Suppressor macrophage treated with lipopolysaccharide for 1 hour (primary cell): ENCODE measurements at regions not wholly inside any gene's neighbourhood (a gene's known extent, or its start where the extent isn't known, plus 50 kb on each side); places are given as distances from the start of the nearest gene placed in this dataset.
"Not testable (repeated sequence)": the region's sequence is repeated elsewhere in the genome, so short reads cannot be mapped to it uniquely, and the experiment has no call there.

ENCODE experiments used
- DNase-seq, 3 donors: peaks; one replicate each; pipeline ENCODE4 v3.0.0-alpha.2; 2020 to 2022

DNA sequence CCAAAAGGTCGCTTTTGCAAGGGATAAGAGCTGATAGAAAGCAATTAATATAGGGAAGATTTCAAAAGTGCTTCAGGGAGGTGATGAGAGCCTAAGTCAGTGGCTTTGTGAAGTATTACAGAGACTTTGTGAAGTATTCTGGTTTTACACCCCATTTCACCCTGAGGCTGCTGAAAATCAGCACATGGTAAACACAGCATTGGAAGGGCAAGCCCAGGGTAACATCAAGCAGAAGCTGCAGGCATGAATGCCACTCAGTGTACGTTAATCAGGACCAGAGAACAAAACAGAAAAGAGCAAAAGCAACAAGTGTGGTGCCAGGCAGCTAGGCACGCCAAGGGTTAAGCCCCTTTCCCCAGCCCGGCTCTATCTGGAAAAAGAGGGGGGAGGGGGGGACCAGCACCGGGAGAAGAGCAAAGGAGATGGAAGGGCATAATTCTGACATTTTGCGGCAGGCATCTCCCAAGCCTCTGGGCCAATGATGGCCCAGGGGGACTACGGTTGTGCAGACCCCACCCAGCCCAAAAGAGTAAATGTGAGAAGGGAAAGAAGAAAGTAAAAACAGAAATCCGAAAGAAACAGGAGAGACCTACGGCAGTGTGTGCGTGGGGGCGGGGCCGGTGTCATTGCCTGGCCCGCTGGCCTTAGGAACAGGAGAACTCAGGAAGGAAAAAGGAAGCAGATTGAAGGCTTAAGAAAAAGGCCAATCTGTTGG is 58.9 kb downstream of the DHRS2 start:
- DNase-seq = peak; percentile 36 to 53 (median 40)

DNA sequence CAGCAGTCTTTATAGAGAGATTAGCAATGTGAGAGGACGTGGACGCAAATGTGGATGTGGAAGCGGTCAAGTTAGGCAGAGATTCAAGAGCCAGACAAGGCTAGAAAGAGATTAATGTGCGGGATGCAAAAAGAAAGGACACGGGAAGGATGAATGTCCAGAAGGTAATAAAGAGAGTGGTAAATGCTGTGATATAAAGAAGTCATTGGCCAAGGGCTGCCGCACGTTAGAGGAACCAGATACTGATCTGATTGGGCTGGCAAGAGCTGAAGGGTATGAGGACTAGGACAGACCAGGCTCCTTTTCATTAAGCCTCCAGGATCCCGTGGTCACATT is 59.5 kb downstream of the DHRS2 start:
- DNase-seq = peak in 1 of 3 donors; percentile 10

DNA sequence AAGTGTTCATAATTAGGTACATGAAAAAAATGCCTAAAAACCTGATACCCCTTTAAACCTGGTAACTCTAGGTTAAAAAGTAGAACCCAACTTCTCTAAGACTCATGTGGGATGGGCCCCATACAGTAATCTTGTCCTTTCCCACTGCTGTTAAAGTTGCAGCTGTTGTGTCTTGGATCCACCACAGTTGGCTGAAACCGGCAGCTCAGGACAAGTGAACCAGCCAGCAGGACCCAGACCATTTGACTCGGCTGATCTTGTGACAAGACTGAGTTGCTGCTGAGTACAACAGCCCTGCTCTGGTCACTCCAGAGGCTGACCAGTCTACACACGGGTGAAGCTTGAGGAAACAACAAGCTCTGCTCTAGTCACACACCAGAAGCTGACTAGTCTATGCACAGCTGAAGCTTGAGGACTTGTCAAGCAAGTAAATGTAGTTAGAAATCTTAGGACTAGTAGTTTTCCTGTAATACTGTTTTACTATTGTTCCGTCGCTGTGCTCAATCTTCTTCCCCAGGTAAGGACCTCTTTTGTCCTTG is 60.6 kb downstream of the DHRS2 start:
- DNase-seq = no peak

DNA sequence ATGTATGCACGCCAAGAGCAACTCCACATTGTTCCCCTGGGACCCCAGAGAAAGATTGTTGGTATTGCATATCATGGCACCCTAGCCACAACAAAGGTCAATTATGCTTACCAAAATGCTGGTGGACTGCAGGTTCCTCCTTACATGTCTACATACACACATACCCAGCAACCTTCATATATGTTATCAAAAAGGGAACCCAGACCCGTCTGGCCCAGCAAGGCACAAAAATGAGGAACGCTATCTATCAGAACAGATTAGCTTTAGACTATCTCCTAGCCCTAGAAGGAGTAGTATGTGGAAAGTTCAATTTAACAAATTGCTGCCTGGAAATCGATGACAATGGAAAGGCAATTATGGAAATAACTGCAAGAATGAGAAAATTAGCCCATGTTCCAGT is 61.5 kb downstream of the DHRS2 start:
- no peak for DNase-seq

DNA sequence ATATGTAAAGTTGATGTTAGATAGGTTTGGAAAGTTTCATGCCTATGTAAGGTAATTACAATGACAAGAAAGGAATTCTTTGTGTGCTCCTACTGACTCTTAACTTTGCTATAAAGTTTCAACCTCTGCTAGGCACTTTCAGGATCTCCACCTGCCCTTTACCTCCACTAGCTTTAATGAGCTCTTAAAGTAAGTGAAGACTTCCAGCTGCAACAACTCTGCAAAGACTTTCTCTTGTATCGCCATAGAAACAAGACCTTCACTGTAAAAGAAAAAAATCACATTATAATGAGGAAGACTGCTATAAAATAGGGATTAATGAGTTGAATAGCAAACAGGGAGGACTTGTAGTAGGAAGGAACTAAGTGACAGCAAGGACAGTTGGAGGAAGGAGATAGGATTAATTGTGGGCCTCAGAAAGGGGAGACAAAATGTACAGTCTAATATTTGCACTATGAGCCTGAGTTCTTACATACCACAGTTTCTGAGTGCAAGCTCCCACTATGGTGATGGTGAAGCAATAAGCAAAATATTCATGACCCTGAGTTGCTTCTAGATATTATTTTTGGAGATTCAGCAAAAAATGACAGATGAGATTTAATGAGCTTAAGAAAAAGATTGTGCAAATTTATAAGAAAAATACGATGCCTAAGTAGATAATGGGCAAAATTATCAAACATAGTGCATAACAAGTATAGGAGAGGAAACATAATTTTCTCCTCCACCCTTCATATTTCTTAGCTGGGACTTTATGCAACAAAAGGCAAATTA is 66.7 kb downstream of the DHRS2 start:
- DNase-seq = no peak

DNA sequence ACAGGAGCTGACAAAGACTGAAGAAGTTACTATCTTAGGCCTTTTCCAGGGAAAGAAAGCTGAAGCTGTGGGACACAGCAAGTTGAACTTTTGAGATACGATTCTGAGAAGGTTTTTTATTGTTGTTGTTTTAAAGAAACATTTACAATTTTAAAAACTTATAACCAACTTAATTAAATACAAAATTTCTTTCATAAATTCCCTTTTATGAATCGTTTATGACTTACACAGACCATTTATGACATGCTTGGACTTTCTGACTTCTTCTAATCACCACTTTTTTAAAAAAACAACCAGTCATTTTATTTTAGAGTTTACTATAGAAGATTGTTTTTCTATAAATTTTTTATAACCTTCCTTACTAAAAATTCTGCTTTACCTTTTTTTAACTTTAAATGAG is 68.7 kb downstream of the DHRS2 start:
- no peak for DNase-seq

DNA sequence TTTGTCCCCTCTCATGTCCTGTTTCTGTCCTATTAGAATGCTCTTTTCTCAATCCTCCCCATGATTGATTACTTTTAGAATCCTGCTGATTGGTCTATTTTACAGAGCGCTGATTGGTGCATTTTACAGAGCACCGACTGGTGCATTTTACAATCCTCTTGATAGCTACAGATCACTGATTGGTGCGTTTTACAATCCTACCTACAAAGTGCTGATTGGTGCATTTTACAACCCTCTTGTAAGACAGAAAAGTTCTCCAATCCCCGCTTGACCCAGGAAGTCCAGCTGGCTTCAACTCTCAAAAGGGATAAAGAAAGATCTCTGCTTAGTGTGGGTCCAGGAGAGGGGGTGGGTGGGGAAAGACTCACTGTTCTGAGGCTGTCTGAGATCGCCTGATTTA is 71.3 kb downstream of the DHRS2 start:
- no peak for DNase-seq

DNA sequence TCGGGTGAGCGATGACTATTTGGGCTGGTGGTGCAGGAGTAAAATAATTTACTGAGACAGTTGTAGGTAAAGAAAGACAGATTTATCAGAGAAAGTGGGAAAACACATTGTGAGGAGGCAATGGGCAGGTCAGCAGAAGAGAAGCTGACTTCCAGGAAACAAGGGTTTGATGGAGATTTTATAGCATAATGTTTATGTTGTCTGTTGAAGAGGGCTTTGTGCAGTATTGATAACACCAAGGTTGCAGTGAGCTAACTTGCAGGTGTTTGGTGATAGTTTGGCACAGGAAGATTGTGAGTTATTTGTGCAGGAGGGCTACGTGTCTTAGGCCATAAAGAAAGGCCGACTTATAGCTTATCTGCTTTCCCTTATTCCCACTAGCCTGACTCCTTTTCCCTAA is 72.2 kb downstream of the DHRS2 start:
- DNase-seq = no peak

DNA sequence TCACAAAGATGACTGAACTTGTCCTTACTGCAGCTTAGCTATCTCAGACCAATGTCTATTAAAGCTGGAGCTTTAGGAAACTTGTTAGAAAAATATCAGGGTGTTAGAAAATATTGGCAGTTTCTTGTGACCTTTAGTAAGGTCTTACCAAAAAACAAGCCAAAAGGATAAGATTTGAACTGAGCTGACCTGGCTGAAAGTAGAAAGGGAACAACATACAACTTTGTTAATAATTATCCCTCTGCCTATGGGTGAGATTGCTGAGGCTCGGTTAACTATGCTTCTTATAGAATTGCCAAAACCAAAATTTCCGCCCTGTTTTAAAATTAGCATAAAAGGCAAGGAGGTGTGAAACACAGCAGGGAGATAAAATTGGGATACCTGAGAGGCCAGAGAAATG is 73.8 kb downstream of the DHRS2 start:
- DNase-seq = no peak

DNA sequence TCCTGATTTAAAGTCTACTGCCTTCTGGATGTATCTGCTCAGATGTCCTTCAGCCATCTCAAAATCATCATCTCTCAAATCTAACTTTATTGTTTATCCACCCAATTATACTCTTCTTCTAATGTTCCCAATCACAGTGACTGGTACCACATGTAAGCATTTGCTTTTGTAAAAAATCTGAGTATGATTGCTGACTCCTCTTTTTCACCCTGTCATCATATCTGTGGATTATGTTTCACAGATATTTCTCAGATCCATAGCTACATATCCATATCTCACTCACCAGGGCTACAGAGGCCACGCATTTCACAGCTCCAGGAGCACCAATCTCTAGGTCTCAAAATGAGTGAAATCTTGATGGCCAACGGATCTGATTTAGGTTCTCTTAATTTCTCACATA is 76.1 kb downstream of the DHRS2 start:
- DNase-seq = no peak

DNA sequence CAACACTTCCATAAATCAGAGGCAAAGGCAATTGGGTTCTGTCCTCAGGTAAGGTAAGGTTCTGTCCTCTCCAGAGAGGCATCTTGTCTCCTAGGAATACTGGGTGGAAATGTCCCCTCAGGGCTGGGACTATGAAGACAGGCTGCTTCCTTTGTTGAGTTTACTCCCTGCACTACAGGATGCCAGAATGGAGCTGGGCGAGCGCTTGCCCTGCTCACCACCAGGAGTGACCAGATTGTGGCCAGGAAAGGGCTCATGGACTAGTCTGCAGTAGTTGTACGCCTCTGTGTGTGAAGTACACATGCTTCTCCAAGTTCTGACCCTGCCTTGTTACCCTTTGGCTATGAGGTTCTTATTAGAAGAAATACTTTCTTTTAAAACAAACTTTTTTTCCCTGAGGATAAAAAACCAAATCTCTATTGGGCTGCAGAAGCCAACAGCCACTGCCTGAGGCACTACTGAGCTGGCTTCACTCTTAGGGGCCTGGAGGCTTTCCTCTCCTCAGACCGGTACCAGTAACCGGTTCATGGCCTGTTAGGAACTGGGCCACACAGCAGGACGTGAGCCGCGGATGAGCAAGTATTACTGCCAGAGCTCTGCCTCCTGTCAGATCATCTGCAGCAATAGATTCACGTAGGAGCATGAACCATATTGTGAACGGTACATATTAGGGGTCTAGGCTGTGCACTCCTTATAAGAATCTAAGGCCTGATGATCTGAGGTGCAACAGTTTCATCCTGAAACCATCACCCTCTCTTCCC is 83.2 kb downstream of the DHRS2 start:
- DNase-seq = no peak

DNA sequence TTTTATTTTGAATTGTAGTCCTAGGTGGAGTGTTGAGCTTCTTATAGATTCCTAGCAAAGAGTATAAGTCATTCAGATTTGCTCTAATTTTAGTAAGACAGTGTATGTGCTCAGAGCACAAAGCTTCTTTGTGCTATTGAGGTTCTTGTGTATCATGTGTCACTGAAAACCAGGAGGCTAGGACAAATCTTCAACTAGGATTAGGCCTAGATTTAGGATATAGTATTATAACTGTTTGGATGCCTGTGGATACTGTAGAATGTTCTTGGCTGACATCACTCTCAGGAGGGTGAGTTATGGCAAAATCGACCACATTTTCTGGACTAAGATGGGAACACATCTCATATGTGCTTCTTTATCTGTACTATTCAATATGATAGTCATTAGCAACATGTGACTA is 86.5 kb downstream of the DHRS2 start:
- DNase-seq = no peak

DNA sequence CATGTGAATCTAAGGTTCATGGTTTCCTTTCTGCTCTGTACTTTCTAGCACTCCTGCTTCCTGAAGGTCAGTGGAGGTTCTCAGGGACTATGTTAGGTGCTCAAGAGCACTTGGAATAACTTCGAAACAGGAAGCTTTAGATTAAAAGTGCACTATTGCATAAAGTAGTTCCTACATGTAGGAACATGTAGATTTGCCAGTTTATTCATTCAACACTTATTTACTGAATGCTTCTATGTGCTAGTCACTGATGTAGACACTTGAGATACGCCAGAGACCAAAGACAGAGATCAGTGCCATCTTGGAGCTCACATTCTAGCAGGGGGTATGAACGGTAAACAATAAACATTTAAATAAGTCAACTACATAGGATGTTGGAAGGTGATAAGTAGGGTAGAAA is 87.7 kb downstream of the DHRS2 start:
- no peak for DNase-seq

DNA sequence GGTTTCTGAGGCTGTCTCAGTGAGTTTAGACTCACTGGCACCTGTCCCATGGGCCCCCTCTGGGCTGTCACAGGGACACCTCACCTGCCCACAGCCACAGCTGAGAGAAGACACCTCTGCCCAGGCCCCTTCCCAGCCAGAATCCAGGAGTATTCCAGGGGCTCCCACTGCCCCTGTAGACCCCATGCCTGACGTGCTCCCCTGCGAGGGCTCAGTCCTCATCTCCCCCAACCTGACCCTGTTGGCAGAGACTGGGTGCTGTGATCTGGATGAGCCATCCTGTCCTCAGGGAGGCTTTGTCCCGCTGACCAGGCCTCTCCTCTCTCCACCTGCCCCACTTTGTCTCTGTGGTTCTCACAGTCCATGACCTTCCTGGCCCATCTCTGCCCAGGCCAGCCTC is 89.4 kb downstream of the DHRS2 start:
- DNase-seq = no peak

DNA sequence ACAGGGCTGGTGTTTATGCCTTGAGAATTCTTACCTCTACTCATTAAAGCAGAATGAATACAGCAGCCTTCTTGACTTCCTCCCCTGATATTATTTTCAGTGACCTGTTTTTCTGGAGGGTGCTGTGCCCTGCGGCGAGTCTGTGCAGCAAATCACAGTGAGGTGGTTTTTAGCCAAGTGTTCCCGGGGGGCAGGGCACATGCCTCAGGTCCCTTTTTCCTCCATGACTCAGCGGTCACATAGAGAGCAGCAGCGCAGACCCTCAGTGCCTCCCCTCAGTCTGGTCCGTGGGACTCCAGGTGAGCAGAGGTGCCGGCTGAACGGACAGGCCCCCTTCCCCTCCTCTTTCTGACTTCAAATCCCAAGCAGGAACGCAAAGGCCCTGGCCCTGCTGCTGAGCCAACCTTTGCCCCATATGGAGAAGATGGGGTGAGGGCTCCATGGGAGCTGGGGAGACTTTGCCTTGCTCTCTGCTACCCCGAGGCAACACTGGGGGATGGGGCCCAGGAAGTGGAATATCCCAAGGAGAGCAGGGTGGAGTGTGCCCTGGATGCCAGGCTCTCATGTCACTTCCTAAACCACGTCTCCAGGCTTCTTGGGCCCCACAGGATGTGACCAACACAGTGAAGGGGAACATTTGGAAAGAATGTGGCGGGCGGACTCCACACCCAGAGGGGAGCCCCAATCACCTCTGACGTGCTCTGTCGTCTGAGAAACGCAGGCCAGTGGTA is 90.0 kb downstream of the DHRS2 start:
- DNase-seq = no peak

DNA sequence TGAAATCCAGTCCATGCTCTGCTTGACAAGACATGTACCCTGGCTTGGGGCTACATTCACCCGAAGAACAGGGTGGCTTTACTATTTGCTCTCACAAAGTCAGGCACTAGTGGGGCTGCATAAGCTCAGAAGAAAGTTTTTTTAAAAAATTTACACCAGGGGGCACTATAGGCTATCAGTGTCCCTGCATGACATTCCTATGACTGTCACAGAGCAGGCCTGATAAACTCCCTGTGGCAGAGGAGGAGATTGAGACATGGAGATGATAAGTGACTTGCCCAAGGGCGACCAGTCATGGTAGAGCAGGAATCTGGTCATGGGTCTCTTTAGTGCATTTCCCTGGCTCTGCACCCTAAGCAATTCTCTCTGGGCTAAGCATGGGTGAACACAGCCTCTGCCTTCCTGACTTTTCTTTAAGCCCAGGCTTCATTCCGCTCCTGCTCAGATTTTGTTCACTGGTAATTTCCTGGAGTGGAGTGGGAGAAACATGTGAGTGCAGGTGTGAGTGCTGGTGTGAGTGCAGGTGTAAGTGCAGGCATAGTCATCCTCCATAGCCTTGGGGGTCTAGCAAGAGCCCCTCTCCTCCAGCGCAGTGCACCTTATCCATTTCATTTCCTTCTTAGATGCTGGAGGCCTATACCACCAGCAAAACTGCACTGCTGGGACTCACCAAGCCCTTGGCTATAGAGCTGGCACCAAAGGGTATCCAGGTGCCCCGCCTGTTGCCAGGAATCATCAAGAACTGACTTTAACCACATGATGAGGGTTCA is 91.6 kb downstream of the DHRS2 start:
- DNase-seq = peak; percentile 60 to 77 (median 65)

DNA sequence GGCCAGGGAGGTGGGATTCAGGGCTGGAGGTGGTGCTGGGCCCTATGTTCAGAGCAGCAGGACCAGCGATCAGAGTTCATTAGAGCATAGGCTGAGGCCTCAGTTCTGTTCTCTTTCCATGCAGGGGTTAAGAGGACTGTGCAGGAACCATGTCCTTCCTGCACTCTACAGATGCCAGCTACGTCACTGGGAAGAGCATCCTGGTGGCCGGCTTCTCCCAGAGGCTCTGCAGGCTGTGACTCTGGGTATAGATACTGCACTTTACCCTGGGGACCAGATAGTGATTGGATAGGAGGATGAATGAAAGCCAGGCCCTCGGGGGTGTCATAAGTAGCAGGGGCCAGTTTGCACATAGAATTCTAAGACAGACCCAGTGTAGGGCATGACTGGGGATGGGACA is 92.6 kb downstream of the DHRS2 start:
- DNase-seq = no peak

DNA sequence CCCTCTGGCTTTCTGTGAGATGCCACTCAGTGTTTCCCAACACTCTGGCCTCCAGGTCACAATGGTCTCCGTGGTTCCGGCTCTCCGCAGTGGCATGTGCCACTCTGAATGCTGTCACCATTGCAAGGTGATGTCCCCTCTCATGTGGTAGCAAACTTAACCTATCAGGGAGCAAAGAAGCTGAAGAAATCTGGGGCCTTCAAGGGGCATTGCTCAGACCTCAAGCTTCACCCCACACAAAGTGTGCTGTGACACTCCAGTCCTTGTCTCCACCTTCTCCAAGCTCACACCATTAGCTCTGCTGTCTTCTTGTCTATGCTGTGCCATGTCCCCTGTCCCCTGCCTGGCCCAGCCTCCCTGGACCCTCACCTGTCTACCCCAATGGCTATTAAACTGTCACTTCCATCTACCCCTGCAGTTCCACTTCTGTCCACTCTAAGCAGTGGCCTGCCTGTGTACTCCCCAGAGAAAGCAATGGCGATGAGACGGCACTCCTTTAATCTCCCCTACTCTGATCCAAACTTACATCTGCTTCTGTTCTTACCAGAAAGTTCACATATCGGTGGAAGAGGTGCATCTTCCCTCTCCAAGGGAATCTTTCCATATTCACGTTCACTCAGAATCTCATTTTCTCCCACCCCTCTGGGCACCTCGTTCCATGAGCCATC is 93.7 kb downstream of the DHRS2 start:
- DNase-seq = no peak

DNA sequence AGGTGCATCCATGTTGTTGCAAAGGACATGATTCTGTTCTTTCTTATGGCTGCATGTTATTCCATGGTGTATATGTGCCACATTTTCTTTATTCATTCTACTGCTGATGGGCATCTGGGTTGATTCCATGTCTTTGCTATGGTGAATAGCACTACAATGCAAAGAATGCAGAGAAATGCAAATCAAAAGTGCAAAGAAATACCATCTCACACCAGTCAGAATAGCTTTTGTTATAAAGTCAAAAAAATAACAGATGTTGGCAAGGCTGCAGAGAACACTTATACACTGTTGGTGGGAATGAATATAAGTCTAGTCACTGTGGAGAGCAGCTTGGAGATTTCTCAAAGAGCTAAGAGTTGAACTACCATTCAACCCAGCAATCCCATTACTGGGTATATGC is 99.2 kb downstream of the DHRS2 start:
- no peak for DNase-seq

DNA sequence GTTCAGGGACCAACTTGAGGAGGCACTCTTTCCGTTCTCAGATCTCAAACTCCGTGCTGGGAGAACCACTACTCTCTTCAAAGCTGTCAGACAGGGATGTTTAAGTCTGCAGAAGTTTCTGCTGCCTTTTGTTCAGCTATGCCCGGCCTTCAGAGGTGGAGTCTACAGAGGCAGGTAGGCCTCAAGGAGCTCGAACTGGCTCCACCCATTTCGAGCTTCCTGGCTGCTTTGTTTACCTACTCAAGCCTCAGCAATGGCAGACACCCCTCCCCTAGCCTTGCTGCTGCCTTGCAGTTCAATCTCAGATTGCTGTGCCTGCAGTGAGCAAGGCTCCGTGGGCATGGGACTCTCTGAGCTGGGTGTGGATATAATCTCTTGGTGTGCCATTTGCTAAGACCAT is 108.2 kb downstream of the DHRS2 start:
- not testable (repeated sequence) for DNase-seq

DNA sequence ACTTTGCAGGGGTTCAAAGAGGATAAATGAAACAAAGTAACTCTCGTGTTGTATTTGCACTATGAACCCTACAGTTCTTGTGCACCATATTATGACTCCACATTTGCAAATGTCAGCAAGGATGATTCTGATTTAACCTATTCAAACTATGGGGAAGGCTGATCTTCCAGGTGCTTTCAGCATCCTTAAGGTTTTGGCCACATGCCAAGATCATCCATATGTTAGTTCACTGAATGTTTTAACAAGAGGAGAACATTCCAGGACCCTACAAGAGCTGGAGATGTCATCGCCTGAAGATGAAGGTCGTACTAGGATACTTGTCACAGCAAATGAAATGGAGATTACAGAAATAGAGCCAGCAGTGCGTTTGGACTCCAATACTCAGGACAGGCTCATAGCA is 114.2 kb downstream of the DHRS2 start:
- no peak for DNase-seq

DNA sequence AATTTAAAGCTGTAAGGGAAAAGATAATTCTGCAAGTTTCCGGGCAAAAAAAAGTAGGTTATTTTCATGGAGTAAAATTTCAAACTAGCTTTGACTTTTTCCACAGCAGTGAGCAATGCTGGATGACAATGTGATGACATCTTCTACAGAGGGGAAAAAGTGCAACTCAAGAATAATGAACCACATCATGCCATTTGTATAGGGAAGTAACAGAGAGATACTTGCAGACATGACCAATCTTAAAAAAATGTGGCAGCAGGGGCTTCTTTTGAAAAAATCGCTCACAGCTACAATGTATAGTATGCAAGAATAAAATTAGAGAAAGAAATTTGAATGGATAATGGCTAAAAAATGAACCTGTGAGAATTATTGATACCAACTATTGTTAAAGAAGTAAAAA is 115.5 kb downstream of the DHRS2 start:
- peak in 2 of 3 donors; percentile 23 to 24 for DNase-seq
